K562 (cell line): ENCODE measurements at regions not wholly inside any gene's neighbourhood (a gene's known extent, or its start where the extent isn't known, plus 50 kb on each side); places are given as distances from the start of the nearest gene placed in this dataset.

ENCODE experiments used
- ATAC-seq: fragments of 200-7000 bp; cut with Tn5 transposase; 3 replicates; pipeline ENCODE4 v1.9.1; 2020; ENCODE audit warnings: moderate library complexity
- BruUV-seq: library from RNA; stranded (reverse); fragments of 400-500 nt; replicated peaks from 2 replicates; lab custom pipeline; 2021; lab: Mats Ljungman, UMichigan
- CTCF ChIA-PET: fragments of 300-600 bp; formaldehyde crosslinking; extraction: SDS; loops from one replicate; lab custom pipeline; 2021; ENCODE audit warnings: low intra/inter-chr PET ratio; lab: Yijun Ruan, JAX
- POLR2A ChIA-PET: fragments of 300-600, 350-650 bp; sonication (Branson Sonifier 250); formaldehyde crosslinking; extraction: SDS; loops from one replicate; lab custom pipeline; 2021; ENCODE audit warnings: antibody characterized with exemption, inconsistent platforms; lab: Yijun Ruan, JAX
- DNase-seq, 4 experiments: peaks; one replicate each; pipeline versions ENCODE4 v3.0.0 to v3.0.0-alpha.2; 2011 to 2018; ENCODE audit warnings: low spot score in 3 of 4, mixed read lengths in 3 of 4; ENCODE audit errors: extremely low read depth in 1 of 4
- FAIRE-seq: peaks from 2 replicates; lab custom pipeline; 2011; peaks lifted over from hg19 to GRCh38; lab: Jason Lieb, UNC
- H2AFZ ChIP-seq: 2 replicates; pipeline ENCODE4 v1.6.0; 2011; ENCODE audit warnings: low read depth, low read length, control low read depth, inconsistent platforms
- H3K27ac ChIP-seq: fragments of 200-600 bp; 3 replicates; pipeline ENCODE4 v1.8.0; 2011; ENCODE audit warnings: low read depth, mild to moderate bottlenecking, control low read depth, inconsistent platforms, low read length, moderate library complexity, mixed read lengths; ENCODE audit errors: extremely low read depth
- H3K27me3 ChIP-seq, 2 experiments: fragments of 300-600 bp in 1 of 2; 2 replicates in 1 of 2; 3 replicates in 1 of 2; pipeline versions ENCODE4 v1.6.0 to v1.8.0; 2011; ENCODE audit warnings: inconsistent platforms in 2 of 2, low read length in 2 of 2, mild to moderate bottlenecking in 1 of 2, mixed read lengths in 1 of 2, moderate library complexity in 1 of 2; ENCODE audit not compliant: control insufficient read depth in 2 of 2, insufficient read depth in 2 of 2
- H3K36me3 ChIP-seq: fragments of 300-600 bp; 3 replicates; pipeline ENCODE4 v1.8.0; 2011; ENCODE audit warnings: mild to moderate bottlenecking, low read length, inconsistent platforms; ENCODE audit not compliant: control insufficient read depth, insufficient read depth
- H3K4me1 ChIP-seq, 2 experiments: fragments of 200-600 bp in 1 of 2; replicated peaks in 1 of 2; 2 replicates in 1 of 2; 3 replicates in 1 of 2; pipeline versions ENCODE4 v1.5.1 to v1.8.0; 2011; ENCODE audit warnings: inconsistent platforms in 2 of 2, low read length in 2 of 2, mild to moderate bottlenecking in 1 of 2, mixed read lengths in 1 of 2, moderate library complexity in 1 of 2; ENCODE audit not compliant: control insufficient read depth in 2 of 2, insufficient read depth in 2 of 2
- H3K4me2 ChIP-seq: 2 replicates; pipeline ENCODE4 v1.6.1; 2011; ENCODE audit warnings: low read length, control low read depth, inconsistent platforms, mixed read lengths; ENCODE audit not compliant: insufficient read depth
- H3K4me3 ChIP-seq: fragments of 200-600 bp; sonication (generic), shearing (Covaris generic); 2 replicates; pipeline ENCODE4 v1.5.1; 2016; ENCODE audit warnings: control low read depth, inconsistent platforms
- H3K79me2 ChIP-seq: fragments of 200-600 bp; 3 replicates; pipeline ENCODE4 v1.8.0; 2011; ENCODE audit warnings: low read length, inconsistent platforms; ENCODE audit not compliant: control insufficient read depth, insufficient read depth
- H3K9ac ChIP-seq, 2 experiments: 2 replicates each; pipeline versions ENCODE4 v1.6.0 to v1.6.1; 2011; ENCODE audit warnings: low read depth in 2 of 2, low read length in 2 of 2, control low read depth in 1 of 2, inconsistent platforms in 1 of 2, mild to moderate bottlenecking in 1 of 2, mixed read lengths in 1 of 2; ENCODE audit not compliant: insufficient read depth in 1 of 2
- H3K9me1 ChIP-seq: one replicate; pipeline ENCODE4 v1.6.0; 2011; ENCODE audit warnings: inconsistent platforms, mild to moderate bottlenecking, low read length, moderate library complexity; ENCODE audit not compliant: control insufficient read depth, insufficient read depth
- H3K9me3 ChIP-seq: replicated peaks from 2 replicates; pipeline ENCODE4 v1.5.1; 2011; ENCODE audit warnings: low read depth, low read length, inconsistent platforms; ENCODE audit not compliant: control insufficient read depth, insufficient read depth
- H4K20me1 ChIP-seq: replicated peaks from 2 replicates; pipeline ENCODE4 v1.6.1; 2011; ENCODE audit warnings: low read length, inconsistent platforms, mixed read lengths; ENCODE audit not compliant: control insufficient read depth, insufficient read depth
- CBX8 ChIP-seq: fragments of 200-600 bp; sonication (generic); IDR thresholded peaks from 2 replicates; pipeline ENCODE4 v1.6.1; 2012; ENCODE audit warnings: borderline replicate concordance, mixed run types, low read depth, mild to moderate bottlenecking, moderate library complexity, mixed read lengths, low read length, control low read depth, inconsistent platforms; ENCODE audit not compliant: poor library complexity, severe bottlenecking; ENCODE audit errors: extremely low read depth
- CCNT2 ChIP-seq: IDR thresholded peaks from 2 replicates; pipeline ENCODE4 v1.6.1; 2011; ENCODE audit warnings: borderline replicate concordance, low read depth, mild to moderate bottlenecking, moderate library complexity, mixed read lengths, low read length; ENCODE audit not compliant: insufficient read length; ENCODE audit errors: extremely low read depth
- CTBP1 ChIP-seq: fragments of 450-650 bp; IDR thresholded peaks from 2 replicates; pipeline ENCODE4 v1.6.1; 2016; ENCODE audit warnings: borderline replicate concordance
- FUS ChIP-seq: fragments of 200-400 bp; formaldehyde crosslinking; optimal IDR thresholded peaks from 2 replicates; pipeline ENCODE3; 2017; ENCODE audit warnings: low read depth, low read length
- GABPB1 ChIP-seq: sonication (generic); formaldehyde crosslinking; IDR thresholded peaks from 2 replicates; pipeline ENCODE4 v1.8.0; 2022; ENCODE audit warnings: mild to moderate bottlenecking, missing genetic modification reagents
- GTF3C2 ChIP-seq: IDR thresholded peaks from 3 replicates; pipeline ENCODE4 v1.6.1; 2011; ENCODE audit warnings: borderline replicate concordance, mild to moderate bottlenecking, moderate library complexity; ENCODE audit not compliant: insufficient read length; ENCODE audit errors: extremely low read depth
- HMG20A ChIP-seq: fragments of 450-650 bp; formaldehyde crosslinking; conservative IDR thresholded peaks from 2 replicates; pipeline ENCODE4 v1.4.0; 2020; ENCODE audit warnings: mild to moderate bottlenecking, mixed read lengths
- HMGN3 ChIP-seq: IDR thresholded peaks from 2 replicates; pipeline ENCODE4 v1.6.1; 2011; ENCODE audit warnings: borderline replicate concordance, low read depth, mild to moderate bottlenecking, mixed read lengths, low read length; ENCODE audit not compliant: insufficient read length; ENCODE audit errors: extremely low read depth
- HOXB6 ChIP-seq: fragments of 250-450 bp; sonication (Bioruptor Pico); IDR thresholded peaks from 2 replicates; pipeline ENCODE4 v1.5.1; 2022; ENCODE audit warnings: mild to moderate bottlenecking, borderline replicate concordance
- KAT8 ChIP-seq: fragments of 450-650 bp; IDR thresholded peaks from 2 replicates; pipeline ENCODE4 v1.6.1; 2016; ENCODE audit warnings: low read depth, mild to moderate bottlenecking
- PCBP2 ChIP-seq: fragments of 200-400 bp; formaldehyde crosslinking; IDR thresholded peaks from 2 replicates; pipeline ENCODE4 v1.6.1; 2018; ENCODE audit warnings: low read length, low read depth, mild to moderate bottlenecking, moderate library complexity; ENCODE audit not compliant: poor library complexity, severe bottlenecking
- RBM14 ChIP-seq: fragments of 200-400 bp; formaldehyde crosslinking; IDR thresholded peaks from 2 replicates; pipeline ENCODE4 v1.6.1; 2018; ENCODE audit warnings: low read depth, mild to moderate bottlenecking, low read length, moderate library complexity, borderline replicate concordance; ENCODE audit not compliant: insufficient read depth
- TRIM24 ChIP-seq, 2 experiments: fragments of 450-650 bp; IDR thresholded peaks; 2 replicates each; pipeline ENCODE4 v1.6.1; 2016
- ZBTB7A ChIP-seq: IDR thresholded peaks from 2 replicates; pipeline ENCODE4 v1.6.1; 2011; ENCODE audit warnings: low read depth, mild to moderate bottlenecking, low read length, moderate library complexity, borderline replicate concordance; ENCODE audit not compliant: control insufficient read depth
- ZNF354B ChIP-seq: fragments of 250-450 bp; sonication (Bioruptor Pico); IDR thresholded peaks from 2 replicates; pipeline ENCODE4 v1.4.0; 2020
- ZNF695 ChIP-seq: fragments of 450-650 bp; formaldehyde crosslinking; IDR thresholded peaks from 2 replicates; pipeline ENCODE4 v1.4.0; 2020; ENCODE audit warnings: mild to moderate bottlenecking, moderate library complexity
- ZNF740 ChIP-seq, 3 experiments: fragments of 200-800 bp in 1 of 3; sonication (Bioruptor generic) in 1 of 3; sonication (generic) in 1 of 3; formaldehyde crosslinking in 1 of 3; IDR thresholded peaks; 2 replicates each; pipeline versions ENCODE4 v1.6.1 to v1.8.0; 2016 to 2022; ENCODE audit warnings: mild to moderate bottlenecking in 2 of 3, missing compliant biosample characterization in 2 of 3, missing genetic modification characterization in 2 of 3, missing genetic modification reagents in 1 of 3
- WGBS: fragments of 100-300 bp; shearing (Covaris generic); methylation state at CpG from one replicate; pipeline ENCODE4 v1.1.6; 2016; ENCODE audit warnings: low coverage, mixed read lengths; ENCODE audit not compliant: insufficient coverage; ENCODE audit errors: missing lambda C conversion rate; 5-methylcytosine and 5-hydroxymethylcytosine counted together
- in situ Hi-C: fragments of 300-500 bp; cut with MboI; formaldehyde crosslinking; loops from 4 replicates; pipeline ENCODE4 v1.15.0; 2018; ENCODE audit warnings: inconsistent platforms, mixed read lengths
- intact Hi-C: fragments of 100-400 bp; cut with micrococcal nuclease; formaldehyde crosslinking; loops from 2 replicates; pipeline ENCODE4 v1.14.2; 2022
- TF ChIP-seq, protein P1 (sequence below): fragments of 450-650 bp; formaldehyde crosslinking; conservative IDR thresholded peaks from 2 replicates; pipeline ENCODE4 v1.4.0; 2022; ENCODE audit warnings: mild to moderate bottlenecking, missing genetic modification characterization

- no peaks in the 10 kb centered on the region for H3K9me3 ChIP-seq
- H3K36me3 ChIP-seq = no peaks in the 10 kb centered on the region
- TF ChIP-seq HMGN3 (no peak), HMG20A (CRISPR knock-in tag) (no peak), PCBP2 (no peak), KAT8 (no peak), ZNF354B (no peak), ZNF740 (CRISPR knock-in tag; IDR thresholded peaks at IDR 0.05) (no peak), ZNF740 (tag; IDR thresholded peaks at IDR 0.05) (no peak), ZNF695 (CRISPR knock-in tag) (no peak), ZBTB7A (no peak), RBM14 (no peak), CTBP1 (no peak), CCNT2 (no peak), TRIM24 (IDR thresholded peaks at IDR 0.05) (no peak), GABPB1 (CRISPR knock-in tag) (no peak), FUS (no peak), CBX8 (no peak), GTF3C2 (no peak), HOXB6 (no peak)
- TF ChIP-seq, protein P1, sequence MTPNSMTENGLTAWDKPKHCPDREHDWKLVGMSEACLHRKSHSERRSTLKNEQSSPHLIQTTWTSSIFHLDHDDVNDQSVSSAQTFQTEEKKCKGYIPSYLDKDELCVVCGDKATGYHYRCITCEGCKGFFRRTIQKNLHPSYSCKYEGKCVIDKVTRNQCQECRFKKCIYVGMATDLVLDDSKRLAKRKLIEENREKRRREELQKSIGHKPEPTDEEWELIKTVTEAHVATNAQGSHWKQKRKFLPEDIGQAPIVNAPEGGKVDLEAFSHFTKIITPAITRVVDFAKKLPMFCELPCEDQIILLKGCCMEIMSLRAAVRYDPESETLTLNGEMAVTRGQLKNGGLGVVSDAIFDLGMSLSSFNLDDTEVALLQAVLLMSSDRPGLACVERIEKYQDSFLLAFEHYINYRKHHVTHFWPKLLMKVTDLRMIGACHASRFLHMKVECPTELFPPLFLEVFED (CRISPR knock-in tag) = no peak
- DNase-seq (no peak), ATAC-seq (no peak), FAIRE-seq (no peak)
- no peaks in the 10 kb centered on the region for H4K20me1 ChIP-seq
- no peaks in the 10 kb centered on the region for H3K4me1 ChIP-seq
- H3K9ac ChIP-seq = no peak overlapping the region
- H3K4me2 ChIP-seq = no peak overlapping the region
- intact Hi-C loops (no loop called here), in situ Hi-C loops (no loop called here)
- no peaks in the 10 kb centered on the region for H3K9me1 ChIP-seq
- no peaks in the 10 kb centered on the region for H3K79me2 ChIP-seq
- ChIA-PET CTCF (no interaction called here), POLR2A (no interaction called here)
- no peak overlapping the region for H3K27ac ChIP-seq
- WGBS = 0% methylated on average over 2 of the region's 2 CpGs
- no TSS peak for BruUV-seq
- no peak overlapping the region for H3K4me3 ChIP-seq
- no peaks in the 10 kb centered on the region for H3K27me3 ChIP-seq
- H2AFZ ChIP-seq = no peak overlapping the region
Observed at GRCh38 chrX:115368876-115369275, 79.4 kb downstream of the LUZP4 start.
